Parathyroid adenoma (tissue), 2 donors: ENCODE measurements at regions not wholly inside any gene's neighbourhood (a gene's known extent, or its start where the extent isn't known, plus 50 kb on each side); places are given as distances from the start of the nearest gene placed in this dataset.

ENCODE experiments used
- H2AFZ ChIP-seq: fragments of 300-600 bp; sonication (generic); one replicate; pipeline ENCODE4 v1.7.0; 2017; ENCODE audit warnings: antibody characterized with exemption, mild to moderate bottlenecking
- H3K27ac ChIP-seq: fragments of 300-600 bp; sonication (generic); one replicate; pipeline ENCODE4 v1.7.0; 2017
- H3K27me3 ChIP-seq: fragments of 300-600 bp; sonication (generic); one replicate; pipeline ENCODE4 v1.7.0; 2017; ENCODE audit warnings: low read length; ENCODE audit not compliant: control insufficient read depth, insufficient read depth
- H3K36me3 ChIP-seq: fragments of 300-600 bp; sonication (generic); one replicate; pipeline ENCODE4 v1.7.0; 2017; ENCODE audit warnings: low read length; ENCODE audit not compliant: control insufficient read depth, insufficient read depth
- H3K4me1 ChIP-seq: fragments of 300-600 bp; sonication (generic); one replicate; pipeline ENCODE4 v1.7.0; 2017; ENCODE audit warnings: control low read depth
- H3K4me2 ChIP-seq: fragments of 300-600 bp; sonication (generic); one replicate; pipeline ENCODE4 v1.7.0; 2017; ENCODE audit warnings: low read length
- H3K4me3 ChIP-seq: fragments of 300-600 bp; sonication (generic); one replicate; pipeline ENCODE4 v1.7.0; 2017; ENCODE audit warnings: low read depth, low read length
- H3K79me2 ChIP-seq: fragments of 300-600 bp; sonication (generic); one replicate; pipeline ENCODE4 v1.7.0; 2017; ENCODE audit warnings: control low read depth
- H3K9ac ChIP-seq: fragments of 300-600 bp; sonication (generic); one replicate; pipeline ENCODE4 v1.7.0; 2017; ENCODE audit warnings: mild to moderate bottlenecking
- H3K9me3 ChIP-seq: fragments of 300-600 bp; sonication (generic); one replicate; pipeline ENCODE4 v1.7.0; 2017; ENCODE audit warnings: low read length; ENCODE audit not compliant: control insufficient read depth
- TF ChIP-seq, protein P1 (sequence below): fragments of 300-600 bp; sonication (generic); IDR thresholded peaks from one replicate; pipeline ENCODE4 v1.7.0; 2017; ENCODE audit warnings: antibody characterized with exemption, mild to moderate bottlenecking
- donor health status: primary hyperparathyroidism.

GRCh38 chr10:91071786-91072185, 148.7 kb upstream of the PCGF5 start:
- H3K27me3 ChIP-seq, result no peaks in the 10 kb centered on the region
- no peaks in the 10 kb centered on the region for H3K79me2 ChIP-seq
- H3K4me1 ChIP-seq, result no peaks in the 10 kb centered on the region
- no peaks in the 10 kb centered on the region for H3K9me3 ChIP-seq
- no peak overlapping the region for H3K4me2 ChIP-seq
- no peak overlapping the region for H3K9ac ChIP-seq
- TF ChIP-seq, protein P1, sequence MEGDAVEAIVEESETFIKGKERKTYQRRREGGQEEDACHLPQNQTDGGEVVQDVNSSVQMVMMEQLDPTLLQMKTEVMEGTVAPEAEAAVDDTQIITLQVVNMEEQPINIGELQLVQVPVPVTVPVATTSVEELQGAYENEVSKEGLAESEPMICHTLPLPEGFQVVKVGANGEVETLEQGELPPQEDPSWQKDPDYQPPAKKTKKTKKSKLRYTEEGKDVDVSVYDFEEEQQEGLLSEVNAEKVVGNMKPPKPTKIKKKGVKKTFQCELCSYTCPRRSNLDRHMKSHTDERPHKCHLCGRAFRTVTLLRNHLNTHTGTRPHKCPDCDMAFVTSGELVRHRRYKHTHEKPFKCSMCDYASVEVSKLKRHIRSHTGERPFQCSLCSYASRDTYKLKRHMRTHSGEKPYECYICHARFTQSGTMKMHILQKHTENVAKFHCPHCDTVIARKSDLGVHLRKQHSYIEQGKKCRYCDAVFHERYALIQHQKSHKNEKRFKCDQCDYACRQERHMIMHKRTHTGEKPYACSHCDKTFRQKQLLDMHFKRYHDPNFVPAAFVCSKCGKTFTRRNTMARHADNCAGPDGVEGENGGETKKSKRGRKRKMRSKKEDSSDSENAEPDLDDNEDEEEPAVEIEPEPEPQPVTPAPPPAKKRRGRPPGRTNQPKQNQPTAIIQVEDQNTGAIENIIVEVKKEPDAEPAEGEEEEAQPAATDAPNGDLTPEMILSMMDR, result no peak
- no peak overlapping the region for H2AFZ ChIP-seq
- no peaks in the 10 kb centered on the region for H3K36me3 ChIP-seq
- no peak overlapping the region for H3K27ac ChIP-seq
- no peak overlapping the region for H3K4me3 ChIP-seq

GRCh38 chr10:91073286-91073979, 147.0 kb upstream of the PCGF5 start:
- no peak overlapping the region for H3K4me2 ChIP-seq
- H3K4me3 ChIP-seq, result no peak overlapping the region
- no peak overlapping the region for H3K9ac ChIP-seq
- H3K27me3 ChIP-seq, result no peaks in the 10 kb centered on the region
- TF ChIP-seq, protein P1, result no peak
- no peaks in the 10 kb centered on the region for H3K9me3 ChIP-seq
- no peaks in the 10 kb centered on the region for H3K36me3 ChIP-seq
- H3K27ac ChIP-seq, result no peak overlapping the region
- no peak overlapping the region for H2AFZ ChIP-seq
- H3K4me1 ChIP-seq, result no peaks in the 10 kb centered on the region
- no peaks in the 10 kb centered on the region for H3K79me2 ChIP-seq

DNA sequence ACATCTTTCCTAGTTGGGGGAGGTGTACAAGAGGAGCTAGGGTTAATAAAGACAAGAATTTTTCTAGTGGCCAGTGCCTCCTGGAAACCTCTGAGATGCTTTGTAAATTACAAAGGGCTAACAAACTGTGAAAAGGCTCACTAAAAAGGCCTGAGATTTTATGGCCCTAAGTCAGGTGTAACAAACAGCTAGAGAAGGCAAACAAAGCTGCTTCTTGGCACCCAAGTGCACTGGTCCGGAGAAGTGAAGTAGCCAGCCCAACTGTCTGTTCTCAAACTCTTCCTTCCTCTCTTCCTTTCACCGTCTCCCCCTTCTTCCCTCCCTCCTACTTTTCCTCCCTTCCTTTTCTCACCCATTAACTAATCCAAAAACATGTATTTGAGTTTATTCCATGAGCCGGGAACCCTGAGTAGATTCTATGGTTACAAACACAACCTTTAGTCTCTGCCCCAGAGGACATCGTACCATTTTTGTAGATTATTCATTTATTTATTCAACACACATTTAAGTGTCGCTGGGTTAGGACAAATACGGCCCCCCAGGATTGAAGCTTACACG, 143.4 kb upstream of the PCGF5 start:
- H3K4me2 ChIP-seq, result no peak overlapping the region
- H3K79me2 ChIP-seq, result no peaks in the 10 kb centered on the region
- no peak overlapping the region for H2AFZ ChIP-seq
- H3K36me3 ChIP-seq, result no peaks in the 10 kb centered on the region
- no peaks in the 10 kb centered on the region for H3K9me3 ChIP-seq
- H3K4me3 ChIP-seq, result no peak overlapping the region
- H3K4me1 ChIP-seq, result no peaks in the 10 kb centered on the region
- TF ChIP-seq, protein P1, result no peak
- H3K27ac ChIP-seq, result no peak overlapping the region
- H3K9ac ChIP-seq, result no peak overlapping the region
- no peaks in the 10 kb centered on the region for H3K27me3 ChIP-seq

DNA sequence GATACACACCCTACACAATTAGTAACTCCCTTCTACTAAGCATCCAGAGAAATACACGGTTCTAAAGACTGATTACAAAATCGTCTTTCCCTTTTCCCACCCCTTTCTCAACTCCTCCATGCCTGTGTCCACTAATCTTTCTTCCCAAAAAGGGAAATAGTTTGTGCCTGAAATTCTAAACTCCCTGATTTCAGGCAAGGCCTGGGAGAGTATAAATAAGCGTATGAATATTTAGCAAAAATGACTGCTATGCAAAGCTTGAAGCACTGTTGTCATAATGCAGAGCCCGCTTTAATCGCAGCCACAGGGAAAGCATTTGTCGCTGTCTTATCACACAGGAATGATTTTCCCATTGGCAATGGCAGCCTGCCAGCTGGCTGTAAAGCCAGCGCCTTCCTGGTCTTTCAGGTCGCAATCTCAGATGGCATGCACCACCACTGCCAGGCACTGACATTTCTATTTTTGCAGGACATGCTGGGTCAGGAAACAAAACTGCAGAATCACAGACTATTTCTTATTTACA, 142.9 kb upstream of the PCGF5 start:
- Histone ChIP-seq H3K9me3 (no peaks in the 10 kb centered on the region), H3K79me2 (no peaks in the 10 kb centered on the region), H2AFZ (no peak overlapping the region), H3K4me3 (no peak overlapping the region), H3K4me2 (no peak overlapping the region), H3K27me3 (no peaks in the 10 kb centered on the region), H3K4me1 (no peaks in the 10 kb centered on the region), H3K27ac (no peak overlapping the region), H3K36me3 (no peaks in the 10 kb centered on the region), H3K9ac (no peak overlapping the region)
- TF ChIP-seq, protein P1, result no peak

DNA sequence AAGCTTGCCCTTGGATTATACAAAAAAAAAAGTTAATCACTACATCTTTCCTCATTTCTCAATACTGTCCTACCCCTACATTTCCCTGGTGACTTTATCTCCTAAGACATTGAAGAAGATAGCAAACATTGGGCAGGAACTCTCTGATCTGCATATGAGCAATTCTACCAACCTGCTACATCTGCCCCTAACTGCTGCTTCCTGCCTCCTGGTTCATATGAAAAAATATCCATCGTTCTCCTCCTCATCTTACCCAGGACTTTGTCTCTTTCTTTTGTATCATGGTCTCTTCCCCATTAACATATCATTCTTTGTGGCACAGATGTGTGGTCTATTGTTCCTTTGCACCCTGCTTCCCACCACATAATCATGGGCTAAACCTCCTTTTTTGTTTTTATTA, 139.7 kb upstream of the PCGF5 start:
- Histone ChIP-seq H3K4me1 (no peaks in the 10 kb centered on the region), H3K4me3 (no peak overlapping the region), H3K27ac (no peak overlapping the region), H3K27me3 (no peaks in the 10 kb centered on the region), H2AFZ (no peak overlapping the region), H3K4me2 (no peak overlapping the region), H3K36me3 (no peaks in the 10 kb centered on the region), H3K9me3 (no peaks in the 10 kb centered on the region), H3K79me2 (no peaks in the 10 kb centered on the region), H3K9ac (no peak overlapping the region)
- TF ChIP-seq, protein P1, result no peak
